K562 (cell line): ENCODE measurements at regions not wholly inside any gene's neighbourhood (a gene's known extent, or its start where the extent isn't known, plus 50 kb on each side); places are given as distances from the start of the nearest gene placed in this dataset.

Experiments
- ATAC-seq: fragments of 200-7000 bp; cut with Tn5 transposase; 3 replicates; pipeline ENCODE4 v1.9.1; 2020; ENCODE audit warnings: moderate library complexity
- BruUV-seq: library from RNA; stranded (reverse); fragments of 400-500 nt; replicated peaks from 2 replicates; lab custom pipeline; 2021; lab: Mats Ljungman, UMichigan
- CTCF ChIA-PET: fragments of 300-600 bp; formaldehyde crosslinking; extraction: SDS; loops from one replicate; lab custom pipeline; 2021; ENCODE audit warnings: low intra/inter-chr PET ratio; lab: Yijun Ruan, JAX
- POLR2A ChIA-PET: fragments of 300-600, 350-650 bp; sonication (Branson Sonifier 250); formaldehyde crosslinking; extraction: SDS; loops from one replicate; lab custom pipeline; 2021; ENCODE audit warnings: antibody characterized with exemption, inconsistent platforms; lab: Yijun Ruan, JAX
- DNase-seq, 4 experiments: peaks; one replicate each; pipeline versions ENCODE4 v3.0.0 to v3.0.0-alpha.2; 2011 to 2018; ENCODE audit warnings: low spot score in 3 of 4, mixed read lengths in 3 of 4; ENCODE audit errors: extremely low read depth in 1 of 4
- FAIRE-seq: peaks from 2 replicates; lab custom pipeline; 2011; peaks lifted over from hg19 to GRCh38; lab: Jason Lieb, UNC
- H2AFZ ChIP-seq: 2 replicates; pipeline ENCODE4 v1.6.0; 2011; ENCODE audit warnings: low read depth, low read length, control low read depth, inconsistent platforms
- H3K27ac ChIP-seq: fragments of 200-600 bp; 3 replicates; pipeline ENCODE4 v1.8.0; 2011; ENCODE audit warnings: low read depth, mild to moderate bottlenecking, control low read depth, inconsistent platforms, low read length, moderate library complexity, mixed read lengths; ENCODE audit errors: extremely low read depth
- H3K27me3 ChIP-seq, 2 experiments: fragments of 300-600 bp in 1 of 2; 2 replicates in 1 of 2; 3 replicates in 1 of 2; pipeline versions ENCODE4 v1.6.0 to v1.8.0; 2011; ENCODE audit warnings: inconsistent platforms in 2 of 2, low read length in 2 of 2, mild to moderate bottlenecking in 1 of 2, mixed read lengths in 1 of 2, moderate library complexity in 1 of 2; ENCODE audit not compliant: control insufficient read depth in 2 of 2, insufficient read depth in 2 of 2
- H3K36me3 ChIP-seq: fragments of 300-600 bp; 3 replicates; pipeline ENCODE4 v1.8.0; 2011; ENCODE audit warnings: mild to moderate bottlenecking, low read length, inconsistent platforms; ENCODE audit not compliant: control insufficient read depth, insufficient read depth
- H3K4me1 ChIP-seq, 2 experiments: fragments of 200-600 bp in 1 of 2; replicated peaks in 1 of 2; 2 replicates in 1 of 2; 3 replicates in 1 of 2; pipeline versions ENCODE4 v1.5.1 to v1.8.0; 2011; ENCODE audit warnings: inconsistent platforms in 2 of 2, low read length in 2 of 2, mild to moderate bottlenecking in 1 of 2, mixed read lengths in 1 of 2, moderate library complexity in 1 of 2; ENCODE audit not compliant: control insufficient read depth in 2 of 2, insufficient read depth in 2 of 2
- H3K4me2 ChIP-seq: 2 replicates; pipeline ENCODE4 v1.6.1; 2011; ENCODE audit warnings: low read length, control low read depth, inconsistent platforms, mixed read lengths; ENCODE audit not compliant: insufficient read depth
- H3K4me3 ChIP-seq: fragments of 200-600 bp; sonication (generic), shearing (Covaris generic); 2 replicates; pipeline ENCODE4 v1.5.1; 2016; ENCODE audit warnings: control low read depth, inconsistent platforms
- H3K79me2 ChIP-seq: fragments of 200-600 bp; 3 replicates; pipeline ENCODE4 v1.8.0; 2011; ENCODE audit warnings: low read length, inconsistent platforms; ENCODE audit not compliant: control insufficient read depth, insufficient read depth
- H3K9ac ChIP-seq, 2 experiments: 2 replicates each; pipeline versions ENCODE4 v1.6.0 to v1.6.1; 2011; ENCODE audit warnings: low read depth in 2 of 2, low read length in 2 of 2, control low read depth in 1 of 2, inconsistent platforms in 1 of 2, mild to moderate bottlenecking in 1 of 2, mixed read lengths in 1 of 2; ENCODE audit not compliant: insufficient read depth in 1 of 2
- H3K9me1 ChIP-seq: one replicate; pipeline ENCODE4 v1.6.0; 2011; ENCODE audit warnings: inconsistent platforms, mild to moderate bottlenecking, low read length, moderate library complexity; ENCODE audit not compliant: control insufficient read depth, insufficient read depth
- H3K9me3 ChIP-seq: replicated peaks from 2 replicates; pipeline ENCODE4 v1.5.1; 2011; ENCODE audit warnings: low read depth, low read length, inconsistent platforms; ENCODE audit not compliant: control insufficient read depth, insufficient read depth
- H4K20me1 ChIP-seq: replicated peaks from 2 replicates; pipeline ENCODE4 v1.6.1; 2011; ENCODE audit warnings: low read length, inconsistent platforms, mixed read lengths; ENCODE audit not compliant: control insufficient read depth, insufficient read depth
- ARID3A ChIP-seq: IDR thresholded peaks from 2 replicates; pipeline ENCODE4 v1.6.1; 2012; ENCODE audit warnings: low read depth, low read length, improper control_type of control experiment, borderline replicate concordance
- ATF1 ChIP-seq, 2 experiments: fragments of 450-650 bp in 1 of 2; IDR thresholded peaks; 2 replicates each; pipeline ENCODE4 v1.6.1; 2016; ENCODE audit warnings: missing compliant biosample characterization in 1 of 2, missing genetic modification characterization in 1 of 2
- CREBBP ChIP-seq: IDR thresholded peaks from one replicate; pipeline ENCODE4 v1.6.1; 2012; ENCODE audit warnings: low read depth, mild to moderate bottlenecking, control low read depth, inconsistent platforms, low read length
- PCBP1 ChIP-seq: fragments of 200-400 bp; formaldehyde crosslinking; IDR thresholded peaks from 2 replicates; pipeline ENCODE4 v1.6.1; 2018; ENCODE audit warnings: mild to moderate bottlenecking, low read depth, low read length; ENCODE audit not compliant: poor library complexity, severe bottlenecking
- SIN3A ChIP-seq, 2 experiments: fragments of 150-350 bp in 1 of 2; IDR thresholded peaks; 2 replicates each; pipeline ENCODE4 v1.6.1; 2011 to 2016; ENCODE audit warnings: borderline replicate concordance in 2 of 2, low read depth in 2 of 2, low read length in 2 of 2, mild to moderate bottlenecking in 2 of 2, moderate library complexity in 2 of 2; ENCODE audit not compliant: control insufficient read depth in 1 of 2
- ZNF263 ChIP-seq: sonication (generic); formaldehyde crosslinking; IDR thresholded peaks from 2 replicates; pipeline ENCODE4 v1.8.0; 2022; ENCODE audit warnings: mild to moderate bottlenecking, missing genetic modification reagents, borderline replicate concordance
- WGBS: fragments of 100-300 bp; shearing (Covaris generic); methylation state at CpG from one replicate; pipeline ENCODE4 v1.1.6; 2016; ENCODE audit warnings: low coverage, mixed read lengths; ENCODE audit not compliant: insufficient coverage; ENCODE audit errors: missing lambda C conversion rate; 5-methylcytosine and 5-hydroxymethylcytosine counted together
- in situ Hi-C: fragments of 300-500 bp; cut with MboI; formaldehyde crosslinking; loops from 4 replicates; pipeline ENCODE4 v1.15.0; 2018; ENCODE audit warnings: inconsistent platforms, mixed read lengths
- intact Hi-C: fragments of 100-400 bp; cut with micrococcal nuclease; formaldehyde crosslinking; loops from 2 replicates; pipeline ENCODE4 v1.14.2; 2022
- TF ChIP-seq, protein P1 (sequence below): fragments of 250-450 bp; sonication (Bioruptor Pico); IDR thresholded peaks from 2 replicates; pipeline ENCODE4 v1.8.0; 2021; ENCODE audit warnings: moderate library complexity, mild to moderate bottlenecking, inconsistent platforms

- intact Hi-C loops: no loop called here
- Histone ChIP-seq H3K4me1 (no peaks in the 10 kb centered on the region), H3K27ac (no peak overlapping the region), H3K27me3 (no peaks in the 10 kb centered on the region; a peak in 2 of 5 replicates), H3K4me3 (no peak overlapping the region), H3K9ac (no peak overlapping the region; a peak in 1 of 4 replicates), H2AFZ (no peak overlapping the region), H4K20me1 (no peaks in the 10 kb centered on the region), H3K4me2 (no peak overlapping the region), H3K36me3 (no peaks in the 10 kb centered on the region), H3K9me3 (no peaks in the 10 kb centered on the region), H3K79me2 (no peaks in the 10 kb centered on the region), H3K9me1 (no peaks in the 10 kb centered on the region)
- POLR2A ChIA-PET: no interaction called here
- CTCF ChIA-PET: no interaction called here
- ATAC-seq: no peak
- in situ Hi-C loops: no loop called here
- no peak for DNase-seq
- no peak for FAIRE-seq
- WGBS: 0% methylated on average over 16 of the region's 16 CpGs
- TF ChIP-seq, protein P1, sequence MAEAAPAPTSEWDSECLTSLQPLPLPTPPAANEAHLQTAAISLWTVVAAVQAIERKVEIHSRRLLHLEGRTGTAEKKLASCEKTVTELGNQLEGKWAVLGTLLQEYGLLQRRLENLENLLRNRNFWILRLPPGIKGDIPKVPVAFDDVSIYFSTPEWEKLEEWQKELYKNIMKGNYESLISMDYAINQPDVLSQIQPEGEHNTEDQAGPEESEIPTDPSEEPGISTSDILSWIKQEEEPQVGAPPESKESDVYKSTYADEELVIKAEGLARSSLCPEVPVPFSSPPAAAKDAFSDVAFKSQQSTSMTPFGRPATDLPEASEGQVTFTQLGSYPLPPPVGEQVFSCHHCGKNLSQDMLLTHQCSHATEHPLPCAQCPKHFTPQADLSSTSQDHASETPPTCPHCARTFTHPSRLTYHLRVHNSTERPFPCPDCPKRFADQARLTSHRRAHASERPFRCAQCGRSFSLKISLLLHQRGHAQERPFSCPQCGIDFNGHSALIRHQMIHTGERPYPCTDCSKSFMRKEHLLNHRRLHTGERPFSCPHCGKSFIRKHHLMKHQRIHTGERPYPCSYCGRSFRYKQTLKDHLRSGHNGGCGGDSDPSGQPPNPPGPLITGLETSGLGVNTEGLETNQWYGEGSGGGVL (CRISPR knock-in tag): no peak
- TF ChIP-seq ARID3A (no peak), CREBBP (no peak), ATF1 (CRISPR knock-in tag; IDR thresholded peaks at IDR 0.05) (no peak), ATF1 (tag; IDR thresholded peaks at IDR 0.05) (no peak), ZNF263 (CRISPR knock-in tag) (no peak), PCBP1 (no peak), SIN3A (IDR thresholded peaks at IDR 0.05; ENCODE audit: borderline replicate concordance in 2 of 2, control insufficient read depth in 1 of 2, low read depth in 2 of 2, low read length in 2 of 2) (no peak)
- BruUV-seq: no TSS peak
Observed at GRCh38 chr16:73433731-73434307, 385.9 kb upstream of the ZFHX3 start.
